ENCODE measurements at regions not wholly inside any gene's neighbourhood (a gene's known extent, or its start where the extent isn't known, plus 50 kb on each side); places are given as distances from the start of the nearest gene placed in this dataset.
"Not testable (repeated sequence)": the region's sequence is repeated elsewhere in the genome, so short reads cannot be mapped to it uniquely, and the experiment has no call there.

- intact Hi-C loops (cut with DNase I; ENCODE audit: low total_unique reads): no loop called here
- in situ Hi-C loops (cut with MboI; ENCODE audit: low pct_ligation_motif_present in 1 of 4, low pct_unique_long_range_greater_than_20kb in 1 of 4, low sequenced_read_pairs in 3 of 4): no loop called here
- 56 to 75% methylated on average over 1 of the region's 1 CpG for WGBS, 2 donors (ENCODE audit: low coverage in 1 of 2)
- H3K27ac ChIP-seq: no peak overlapping the region
- no peaks in the 10 kb centered on the region for H3K36me3 ChIP-seq
- DNase-seq: no peak
- no peak overlapping the region for H3K4me3 ChIP-seq
- no peak for TF ChIP-seq CTCF (IDR thresholded peaks at IDR 0.05)
- H3K27me3 ChIP-seq: no peaks in the 10 kb centered on the region
- H3K9me3 ChIP-seq: no peaks in the 10 kb centered on the region
- peaks cover 0 to 11% (median 0%) of the 10 kb centered on the region in 4 donors for H3K4me1 ChIP-seq
Observed at GRCh38 chr11:130560781-130561109, 112.3 kb downstream of the ADAMTS15 start.

- no peaks in the 10 kb centered on the region for H3K9me3 ChIP-seq
- H3K4me3 ChIP-seq: no peak overlapping the region
- TF ChIP-seq CTCF (IDR thresholded peaks at IDR 0.05): no peak
- TF ChIP-seq POLR2AphosphoS5 (IDR thresholded peaks at IDR 0.05): no peak
- no peak for TF ChIP-seq EP300 (IDR thresholded peaks at IDR 0.05; ENCODE audit: low read depth)
- TF ChIP-seq POLR2A (IDR thresholded peaks at IDR 0.05): no peak
- no peaks in the 10 kb centered on the region for H3K36me3 ChIP-seq
- H3K27me3 ChIP-seq: no peaks in the 10 kb centered on the region
- intact Hi-C loops (cut with DNase I; ENCODE audit: low total_unique reads) (no loop called here), in situ Hi-C loops (cut with MboI; ENCODE audit: low pct_ligation_motif_present in 1 of 4, low pct_unique_long_range_greater_than_20kb in 1 of 4, low sequenced_read_pairs in 3 of 4) (no loop called here)
- peaks cover 0 to 11% (median 0%) of the 10 kb centered on the region in 4 donors for H3K4me1 ChIP-seq
- no peak overlapping the region for H3K27ac ChIP-seq
- no peak for DNase-seq
- 62 to 77% methylated on average over 7 to 12 of the region's 12 CpGs for WGBS, 2 donors (ENCODE audit: low coverage in 1 of 2)
Observed at GRCh38 chr11:130561441-130561881, 113.0 kb downstream of the ADAMTS15 start.

- Histone ChIP-seq H3K4me1 (peaks cover 0 to 11% (median 0%) of the 10 kb centered on the region in 4 donors), H3K36me3 (no peaks in the 10 kb centered on the region), H3K9me3 (no peaks in the 10 kb centered on the region), H3K27me3 (no peaks in the 10 kb centered on the region), H3K4me3 (no peak overlapping the region), H3K27ac (no peak overlapping the region)
- 70% methylated on average over 2 of the region's 2 CpGs; no CpG with 5 or more reads in 1 of the 2 donors for WGBS, 2 donors (ENCODE audit: low coverage in 1 of 2)
- in situ Hi-C loops (cut with MboI; ENCODE audit: low pct_ligation_motif_present in 1 of 4, low pct_unique_long_range_greater_than_20kb in 1 of 4, low sequenced_read_pairs in 3 of 4): no loop called here
- TF ChIP-seq POLR2A (IDR thresholded peaks at IDR 0.05): no peak
- no peak for TF ChIP-seq EP300 (IDR thresholded peaks at IDR 0.05; ENCODE audit: low read depth)
- TF ChIP-seq POLR2AphosphoS5 (IDR thresholded peaks at IDR 0.05): no peak
- no peak for TF ChIP-seq CTCF (IDR thresholded peaks at IDR 0.05)
- DNase-seq: no peak
- intact Hi-C loops (cut with DNase I; ENCODE audit: low total_unique reads): no loop called here
Observed at GRCh38 chr11:130562549-130562948, 114.1 kb downstream of the ADAMTS15 start.

GRCh38 chr11:130566360-130566759 lies 117.9 kb downstream of the ADAMTS15 start:
- DNase-seq; in situ Hi-C loops (cut with MboI; ENCODE audit: low pct_ligation_motif_present in 1 of 4, low pct_unique_long_range_greater_than_20kb in 1 of 4, low sequenced_read_pairs in 3 of 4); intact Hi-C loops (cut with DNase I; ENCODE audit: low total_unique reads); H3K27ac ChIP-seq; H3K4me1 ChIP-seq; H3K4me3 ChIP-seq; H3K36me3 ChIP-seq; H3K27me3 ChIP-seq; H3K9me3 ChIP-seq: not testable (repeated sequence)
- WGBS, 2 donors (ENCODE audit: low coverage in 1 of 2): 73 to 90% methylated on average over 4 to 7 of the region's 7 CpGs

GRCh38 chr11:130571519-130571918 lies 123.1 kb downstream of the ADAMTS15 start:
- Histone ChIP-seq H3K9me3 (no peaks in the 10 kb centered on the region), H3K27ac (no peak overlapping the region), H3K4me3 (no peak overlapping the region), H3K4me1 (no peaks in the 10 kb centered on the region), H3K36me3 (no peaks in the 10 kb centered on the region), H3K27me3 (no peaks in the 10 kb centered on the region)
- 88 to 100% methylated on average over 1 of the region's 1 CpG for WGBS, 2 donors (ENCODE audit: low coverage in 1 of 2)
- TF ChIP-seq EP300 (IDR thresholded peaks at IDR 0.05; ENCODE audit: low read depth) (no peak), POLR2AphosphoS5 (IDR thresholded peaks at IDR 0.05) (no peak), POLR2A (IDR thresholded peaks at IDR 0.05) (no peak), CTCF (IDR thresholded peaks at IDR 0.05) (no peak)
- in situ Hi-C loops (cut with MboI; ENCODE audit: low pct_ligation_motif_present in 1 of 4, low pct_unique_long_range_greater_than_20kb in 1 of 4, low sequenced_read_pairs in 3 of 4): no loop called here
- intact Hi-C loops (cut with DNase I; ENCODE audit: low total_unique reads): no loop called here
- DNase-seq: no peak

Measured in transverse colon (tissue), 4 donors.